B cell (primary cell): ENCODE measurements at regions not wholly inside any gene's neighbourhood (a gene's known extent, or its start where the extent isn't known, plus 50 kb on each side); places are given as distances from the start of the nearest gene placed in this dataset.

Experiments used
- ATAC-seq: fragments of 200-7000 bp; cut with Tn5 transposase; one replicate; pipeline ENCODE4 v1.10.0; 2021; ENCODE audit warnings: low read depth, mild to moderate bottlenecking, moderate number of reproducible peaks, moderate library complexity
- CTCF ChIA-PET: fragments of 350-600 bp; sonication (Branson Sonifier 250); formaldehyde crosslinking; loops from one replicate; lab custom pipeline; 2021; ENCODE audit warnings: antibody characterized with exemption, inconsistent platforms; lab: Charles Lee
- POLR2A ChIA-PET: fragments of 350-600 bp; sonication (Branson Sonifier 250); formaldehyde crosslinking; loops from one replicate; lab custom pipeline; 2021; ENCODE audit warnings: antibody characterized with exemption; lab: Charles Lee
- DNase-seq: peaks from one replicate; pipeline ENCODE4 v3.0.0; 2013
- H2AFZ ChIP-seq: 2 replicates; pipeline ENCODE4 v1.6.1; 2012; ENCODE audit warnings: mild to moderate bottlenecking, low read depth, low read length; ENCODE audit not compliant: insufficient read depth, poor library complexity, severe bottlenecking
- H3K27ac ChIP-seq, 2 donors: 1 replicate in 1 of 2; 2 replicates in 1 of 2; pipeline ENCODE4 v1.5.1; 2012 to 2013; ENCODE audit warnings: low read length in 2 of 2, mild to moderate bottlenecking in 2 of 2, moderate library complexity in 1 of 2
- H3K27me3 ChIP-seq, 4 experiments: fragments of 200-600 bp in 1 of 4; sonication (generic) in 1 of 4; replicated peaks in 1 of 4; 1 replicate in 2 of 4; 2 replicates in 2 of 4; pipeline versions ENCODE4 v1.6.1 to v1.7.0; 2013 to 2016; ENCODE audit warnings: low read length in 3 of 4, mild to moderate bottlenecking in 2 of 4, mixed read lengths in 1 of 4, moderate library complexity in 1 of 4; ENCODE audit not compliant: insufficient read depth in 4 of 4, control insufficient read depth in 3 of 4; ENCODE audit errors: control extremely low read depth in 1 of 4
- H3K36me3 ChIP-seq, 2 experiments: replicated peaks in 1 of 2; 1 replicate in 1 of 2; 2 replicates in 1 of 2; pipeline versions ENCODE4 v1.6.1 to v1.7.1; 2013; ENCODE audit warnings: low read length in 1 of 2; ENCODE audit not compliant: insufficient read depth in 2 of 2, control insufficient read depth in 1 of 2; ENCODE audit errors: control extremely low read depth in 1 of 2, extremely low read depth in 1 of 2
- H3K4me1 ChIP-seq, 2 donors: fragments of 200-600 bp in 1 of 2; sonication (generic) in 1 of 2; 1 replicate in 1 of 2; 2 replicates in 1 of 2; pipeline versions ENCODE4 v1.5.1 to v1.6.1; 2013 to 2017; ENCODE audit warnings: low read length in 2 of 2; ENCODE audit not compliant: control insufficient read depth in 2 of 2, insufficient read depth in 2 of 2
- H3K4me2 ChIP-seq: replicated peaks from 2 replicates; pipeline ENCODE3; 2012; ENCODE audit warnings: mild to moderate bottlenecking, low read depth, low read length; ENCODE audit not compliant: poor library complexity, severe bottlenecking
- H3K4me3 ChIP-seq, 5 experiments: fragments of 200-600 bp in 1 of 5; sonication (generic) in 1 of 5; 1 replicate in 3 of 5; 2 replicates in 2 of 5; pipeline versions ENCODE4 v1.5.1 to v1.7.0; 2011 to 2016; ENCODE audit warnings: low read length in 4 of 5, mild to moderate bottlenecking in 4 of 5, low read depth in 2 of 5, control low read depth in 1 of 5, moderate library complexity in 1 of 5; ENCODE audit not compliant: insufficient read depth in 1 of 5; ENCODE audit errors: control extremely low read depth in 1 of 5, extremely low read depth in 1 of 5
- H3K79me2 ChIP-seq: fragments of 200-600 bp; sonication (generic); one replicate; pipeline ENCODE4 v1.6.0; 2016; ENCODE audit warnings: low read length; ENCODE audit not compliant: control insufficient read depth, insufficient read depth
- H3K9ac ChIP-seq: fragments of 200-600 bp; sonication (generic); 2 replicates; pipeline ENCODE4 v1.6.1; 2017; ENCODE audit warnings: mild to moderate bottlenecking, low read length, moderate library complexity
- H3K9me3 ChIP-seq, 3 donors: one replicate each; pipeline versions ENCODE4 v1.6.1 to v1.7.1; 2013; ENCODE audit warnings: low read length in 2 of 3; ENCODE audit not compliant: control insufficient read depth in 2 of 3, insufficient read depth in 1 of 3; ENCODE audit errors: control extremely low read depth in 1 of 3
- H4K20me1 ChIP-seq: 2 replicates; pipeline ENCODE4 v1.6.0; 2012; ENCODE audit warnings: mild to moderate bottlenecking, low read length; ENCODE audit not compliant: insufficient read depth, control insufficient read depth, poor library complexity, severe bottlenecking
- H3K27ac Mint-ChIP-seq: one replicate; pipeline ENCODE4 v1.8.0; 2021; ENCODE audit warnings: mixed read lengths
- H3K27me3 Mint-ChIP-seq: one replicate; pipeline ENCODE4 v1.8.0; 2021; ENCODE audit warnings: mixed read lengths
- H3K4me1 Mint-ChIP-seq: one replicate; pipeline ENCODE4 v1.8.0; 2021; ENCODE audit warnings: mixed read lengths
- H3K4me3 Mint-ChIP-seq: one replicate; pipeline ENCODE4 v1.8.0; 2021; ENCODE audit warnings: mixed read lengths
- H3K9me3 Mint-ChIP-seq: one replicate; pipeline ENCODE4 v1.8.0; 2022; ENCODE audit warnings: mixed read lengths; ENCODE audit not compliant: insufficient read depth
- CTCF ChIP-seq: fragments of 200-600 bp; IDR thresholded peaks from one replicate; pipeline ENCODE4 v1.8.0; 2022; ENCODE audit warnings: antibody characterized with exemption, mild to moderate bottlenecking
- EZH2 ChIP-seq: IDR thresholded peaks from 2 replicates; pipeline ENCODE4 v1.6.1; 2012; ENCODE audit warnings: borderline replicate concordance, low read depth, mild to moderate bottlenecking, moderate library complexity, low read length; ENCODE audit not compliant: insufficient read depth, poor library complexity, severe bottlenecking
- WGBS: methylation state at CpG from one replicate; pipeline ENCODE4 v1.1.5; 2013; ENCODE audit warnings: missing lambda C conversion rate; ENCODE audit not compliant: insufficient coverage; 5-methylcytosine and 5-hydroxymethylcytosine counted together
- intact Hi-C: fragments of 100-400 bp; cut with micrococcal nuclease; formaldehyde crosslinking; loops from one replicate; pipeline ENCODE4 v1.10.0; 2022

DNA sequence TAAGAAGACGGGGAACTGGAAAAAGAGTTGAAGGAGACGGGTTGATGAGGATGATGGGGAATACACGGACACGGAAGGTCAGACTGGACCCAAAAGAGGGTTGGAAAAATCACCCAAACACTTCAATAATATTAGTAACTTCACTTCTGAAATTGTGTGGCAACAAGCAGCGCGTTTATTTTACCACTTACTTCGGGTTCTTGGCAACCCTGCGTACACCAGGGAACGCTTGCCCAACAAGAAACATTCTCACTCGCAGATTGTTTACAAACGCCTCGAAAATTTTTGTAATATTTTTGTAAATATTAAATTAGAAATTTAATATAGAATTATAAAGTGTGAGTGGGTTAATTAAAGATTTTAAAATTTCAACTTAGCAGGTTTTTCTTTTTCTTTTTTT is 99.5 kb downstream of the CEBPB start:
- DNase-seq (no peak), ATAC-seq (no peak)
- ChIA-PET CTCF (no interaction called here), POLR2A (no interaction called here)
- H3K9me3 Mint-ChIP-seq, result no peaks in the 10 kb centered on the region
- no peak overlapping the region for H3K27ac Mint-ChIP-seq
- no peaks in the 10 kb centered on the region for H3K36me3 ChIP-seq
- peaks cover 0 to 5% (median 2%) of the 10 kb centered on the region in 4 experiments for H3K27me3 ChIP-seq
- no peak overlapping the region for H3K27ac ChIP-seq
- H2AFZ ChIP-seq, result no peak overlapping the region
- peaks cover 18% of the 10 kb centered on the region for H3K4me1 Mint-ChIP-seq
- no peaks in the 10 kb centered on the region for H3K9me3 ChIP-seq
- no peaks in the 10 kb centered on the region for H3K79me2 ChIP-seq
- TF ChIP-seq CTCF (no peak), EZH2 (no peak)
- WGBS, result 100% methylated on average over 2 of the region's 12 CpGs
- no peak overlapping the region for H3K4me3 ChIP-seq
- H3K9ac ChIP-seq, result no peak overlapping the region
- intact Hi-C loops, result no loop called here
- H3K4me1 ChIP-seq, result peaks cover 13 to 17% of the 10 kb centered on the region in 2 donors
- H3K4me2 ChIP-seq, result no peak overlapping the region
- H4K20me1 ChIP-seq, result no peaks in the 10 kb centered on the region
- H3K4me3 Mint-ChIP-seq, result no peak overlapping the region
- peaks cover 27% of the 10 kb centered on the region for H3K27me3 Mint-ChIP-seq

DNA sequence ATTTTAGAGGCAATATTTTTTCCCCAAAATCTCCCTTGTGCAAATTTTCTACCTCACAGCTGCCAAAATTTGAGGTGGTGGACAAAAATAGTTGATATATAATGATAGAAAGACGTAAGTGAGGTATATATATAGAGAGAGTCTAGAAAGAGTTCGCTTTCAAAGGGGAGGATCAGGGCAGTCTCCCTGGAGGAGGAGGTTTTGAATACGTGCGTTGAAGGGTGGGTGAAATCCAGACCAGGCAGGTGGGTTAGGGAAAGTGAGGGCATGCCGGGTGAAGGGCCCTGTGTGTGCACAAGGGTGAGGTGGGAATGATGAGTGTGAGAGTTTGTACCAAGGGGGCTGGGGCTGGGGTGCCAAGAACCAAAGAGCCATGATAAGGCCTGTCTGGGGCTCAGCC is 100.2 kb downstream of the CEBPB start:
- CTCF ChIA-PET, result no interaction called here
- H3K4me1 Mint-ChIP-seq, result peaks cover 11% of the 10 kb centered on the region

More for the DNA sequence above, 100.2 kb downstream of the CEBPB start:
- TF ChIP-seq EZH2, result no peak
- no peak for TF ChIP-seq CTCF
- intact Hi-C loops, result no loop called here
- no peaks in the 10 kb centered on the region for H3K79me2 ChIP-seq
- peaks cover 0 to 5% (median 2%) of the 10 kb centered on the region in 4 experiments for H3K27me3 ChIP-seq
- H2AFZ ChIP-seq, result no peak overlapping the region
- no peak overlapping the region for H3K27ac ChIP-seq
- no peaks in the 10 kb centered on the region for H4K20me1 ChIP-seq
- H3K36me3 ChIP-seq, result no peaks in the 10 kb centered on the region
- H3K9me3 ChIP-seq, result no peaks in the 10 kb centered on the region
- ATAC-seq, result no peak
- H3K4me2 ChIP-seq, result no peak overlapping the region
- no peak overlapping the region for H3K9ac ChIP-seq
- POLR2A ChIA-PET, result no interaction called here
- H3K9me3 Mint-ChIP-seq, result no peaks in the 10 kb centered on the region
- no peak overlapping the region for H3K4me3 ChIP-seq
- no peak overlapping the region for H3K4me3 Mint-ChIP-seq
- H3K27ac Mint-ChIP-seq, result no peak overlapping the region
- peaks cover 25% of the 10 kb centered on the region for H3K27me3 Mint-ChIP-seq
- peaks cover 6 to 10% of the 10 kb centered on the region in 2 donors for H3K4me1 ChIP-seq
- DNase-seq, result no peak
- WGBS, result 88% methylated on average over 5 of the region's 5 CpGs
